ENCODE measurements at regions not wholly inside any gene's neighbourhood (a gene's known extent, or its start where the extent isn't known, plus 50 kb on each side); places are given as distances from the start of the nearest gene placed in this dataset.

DNA sequence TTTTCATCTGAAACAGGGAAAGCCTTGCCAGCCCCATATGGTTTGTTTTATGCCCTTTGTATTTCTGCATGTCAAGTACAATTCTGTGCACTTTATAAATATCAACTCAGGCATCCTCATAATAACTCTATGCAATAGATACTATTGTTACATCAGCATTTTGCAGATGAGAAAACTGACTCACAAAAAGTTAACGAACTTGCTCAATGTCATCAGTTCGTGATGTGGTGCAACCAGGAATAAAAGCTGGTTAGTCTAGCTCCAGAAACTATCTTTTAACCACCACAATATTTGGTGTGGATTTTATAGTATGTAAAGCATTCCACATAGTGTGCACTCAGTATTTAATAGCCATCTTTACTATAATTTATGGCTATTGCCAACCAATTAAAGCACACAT lies 134.9 kb downstream of the MRPS30 start:
- POLR2A ChIA-PET: no interaction called here
- CTCF ChIA-PET: no interaction called here
- no peaks in the 10 kb centered on the region for H4K20me1 ChIP-seq (replicated peaks; ENCODE audit: control insufficient read depth, extremely low read depth, insufficient read depth, low read length)

More for the DNA sequence above, 134.9 kb downstream of the MRPS30 start:
- Histone ChIP-seq H3K4me2 (ENCODE audit: insufficient read depth, low read length) (no peak overlapping the region), H3K27me3 (ENCODE audit: control insufficient read depth in 2 of 2, insufficient read depth in 2 of 2, low read length in 2 of 2) (no peaks in the 10 kb centered on the region), H3K9me1 (replicated peaks; ENCODE audit: control insufficient read depth, extremely low read depth, insufficient read depth, low read length) (no peaks in the 10 kb centered on the region), H3K4me3 (replicated peaks in 1 of 3; ENCODE audit: insufficient read depth in 1 of 3, low read depth in 1 of 3, low read length in 3 of 3) (no peak overlapping the region), H3K79me2 (ENCODE audit: control insufficient read depth, insufficient read depth, low read length) (no peaks in the 10 kb centered on the region), H2AFZ (ENCODE audit: low read depth, low read length) (no peak overlapping the region), H3K27ac (ENCODE audit: insufficient read depth, low read depth, low read length) (no peak overlapping the region), H3K36me3 (ENCODE audit: control insufficient read depth in 2 of 2, extremely low read depth in 1 of 2, insufficient read depth in 2 of 2, low read length in 2 of 2) (no peaks in the 10 kb centered on the region), H3K4me1 (ENCODE audit: control insufficient read depth, extremely low read depth, insufficient read depth, low read length) (no peaks in the 10 kb centered on the region), H3K9me3 (replicated peaks; ENCODE audit: control insufficient read depth, insufficient read depth, low read length) (no peaks in the 10 kb centered on the region), H3K9ac (replicated peaks; ENCODE audit: extremely low read depth, insufficient read depth, low read length) (no peak overlapping the region)
- TF ChIP-seq POLR2AphosphoS5 (IDR thresholded peaks at IDR 0.05; ENCODE audit: insufficient read depth, low read depth, low read length): no peak
- TF ChIP-seq EZH2 (IDR thresholded peaks at IDR 0.05; ENCODE audit: borderline replicate concordance, low read depth, low read length, severe bottlenecking): no peak
- no peak for TF ChIP-seq POLR2A (IDR thresholded peaks at IDR 0.05; ENCODE audit: low read depth, low read length)
- TF ChIP-seq MYC (IDR thresholded peaks at IDR 0.05; ENCODE audit: low read depth, low read length): no peak
- TF ChIP-seq, protein P1, sequence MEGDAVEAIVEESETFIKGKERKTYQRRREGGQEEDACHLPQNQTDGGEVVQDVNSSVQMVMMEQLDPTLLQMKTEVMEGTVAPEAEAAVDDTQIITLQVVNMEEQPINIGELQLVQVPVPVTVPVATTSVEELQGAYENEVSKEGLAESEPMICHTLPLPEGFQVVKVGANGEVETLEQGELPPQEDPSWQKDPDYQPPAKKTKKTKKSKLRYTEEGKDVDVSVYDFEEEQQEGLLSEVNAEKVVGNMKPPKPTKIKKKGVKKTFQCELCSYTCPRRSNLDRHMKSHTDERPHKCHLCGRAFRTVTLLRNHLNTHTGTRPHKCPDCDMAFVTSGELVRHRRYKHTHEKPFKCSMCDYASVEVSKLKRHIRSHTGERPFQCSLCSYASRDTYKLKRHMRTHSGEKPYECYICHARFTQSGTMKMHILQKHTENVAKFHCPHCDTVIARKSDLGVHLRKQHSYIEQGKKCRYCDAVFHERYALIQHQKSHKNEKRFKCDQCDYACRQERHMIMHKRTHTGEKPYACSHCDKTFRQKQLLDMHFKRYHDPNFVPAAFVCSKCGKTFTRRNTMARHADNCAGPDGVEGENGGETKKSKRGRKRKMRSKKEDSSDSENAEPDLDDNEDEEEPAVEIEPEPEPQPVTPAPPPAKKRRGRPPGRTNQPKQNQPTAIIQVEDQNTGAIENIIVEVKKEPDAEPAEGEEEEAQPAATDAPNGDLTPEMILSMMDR (IDR thresholded peaks at IDR 0.05; ENCODE audit: extremely low read depth in 1 of 2, insufficient read depth in 1 of 2, low read depth in 1 of 2, low read length in 2 of 2): no peak
- TF ChIP-seq FOS (IDR thresholded peaks at IDR 0.05; ENCODE audit: borderline replicate concordance, insufficient read depth, low read length): no peak
- no peak for TF ChIP-seq GATA2 (IDR thresholded peaks at IDR 0.05; ENCODE audit: insufficient read depth, insufficient read length, low read depth, low read length)
- no peak for TF ChIP-seq MAX (IDR thresholded peaks at IDR 0.05; ENCODE audit: insufficient read depth, insufficient read length)
- no peak for TF ChIP-seq JUN (IDR thresholded peaks at IDR 0.05; ENCODE audit: borderline replicate concordance, insufficient read depth, insufficient read length, low read depth)
- dilution Hi-C loops (cut with MboI; ENCODE audit: extremely low pct_ligation_motif_present, low sequenced_read_pairs): no loop called here
- DNase-seq (ENCODE audit: low read depth, low spot score): no peak
- intact Hi-C loops (cut with micrococcal nuclease): no loop called here
- no TSS peak for BruUV-seq (replicated peaks)
- FAIRE-seq: no peak
